HG03354 (cell line): ENCODE measurements at regions not wholly inside any gene's neighbourhood (a gene's known extent, or its start where the extent isn't known, plus 50 kb on each side); places are given as distances from the start of the nearest gene placed in this dataset.
"Not testable (repeated sequence)": the region's sequence is repeated elsewhere in the genome, so short reads cannot be mapped to it uniquely, and the experiment has no call there.

Experiments
- ATAC-seq: cut with Tn5 transposase; IDR thresholded peaks from one replicate; pipeline ENCODE4 v1.9.1; 2021; ENCODE audit warnings: mild to moderate bottlenecking; ENCODE audit not compliant: unreplicated experiment, poor library complexity, severe bottlenecking

DNA sequence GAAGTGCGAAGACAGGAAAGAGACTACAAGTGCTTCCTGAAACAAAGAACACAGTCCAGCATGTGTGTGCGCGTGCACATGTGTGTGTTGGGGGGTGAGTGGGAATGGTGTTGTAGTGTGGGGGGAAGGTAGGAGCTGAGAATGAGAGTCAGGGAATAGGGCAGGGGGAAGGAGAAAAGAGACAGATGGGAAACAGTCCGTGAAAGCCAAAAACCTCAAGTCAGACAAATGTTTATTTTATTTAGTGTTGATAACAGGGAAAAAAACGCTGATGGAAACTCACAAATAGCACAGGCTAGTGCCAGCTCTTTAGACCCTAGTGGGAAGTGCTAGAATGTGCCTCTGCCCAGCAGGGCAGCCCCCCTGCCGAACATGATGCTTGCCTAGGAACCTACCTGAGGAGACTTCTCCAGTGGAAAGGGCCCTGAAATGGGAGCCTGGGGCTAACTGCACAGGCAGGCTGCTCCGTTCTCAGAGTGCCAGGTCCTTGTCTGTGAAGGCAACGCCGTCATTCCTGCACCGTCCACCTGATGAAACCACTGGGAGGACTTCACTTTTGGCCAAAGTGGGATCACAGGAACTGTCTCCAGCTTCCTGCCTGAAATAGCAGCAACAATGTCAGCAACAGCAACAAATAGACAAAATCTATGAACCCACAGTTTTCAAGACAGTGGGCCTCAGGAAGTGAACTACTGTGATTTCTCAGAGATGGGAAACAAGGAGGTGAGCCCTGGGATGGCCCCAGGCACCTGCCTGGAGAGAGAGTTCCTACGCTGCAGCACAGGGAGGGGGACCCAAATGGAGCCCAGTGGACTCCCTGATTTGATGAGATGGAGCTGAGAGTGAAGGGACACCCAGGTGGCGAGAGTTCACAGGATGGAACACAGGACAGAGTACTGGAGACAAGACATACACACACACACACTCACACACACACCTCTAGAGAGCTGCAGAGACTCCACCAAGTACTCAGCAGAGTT, 379.7 kb downstream of the RPS24 start:
- ATAC-seq: no peak

DNA sequence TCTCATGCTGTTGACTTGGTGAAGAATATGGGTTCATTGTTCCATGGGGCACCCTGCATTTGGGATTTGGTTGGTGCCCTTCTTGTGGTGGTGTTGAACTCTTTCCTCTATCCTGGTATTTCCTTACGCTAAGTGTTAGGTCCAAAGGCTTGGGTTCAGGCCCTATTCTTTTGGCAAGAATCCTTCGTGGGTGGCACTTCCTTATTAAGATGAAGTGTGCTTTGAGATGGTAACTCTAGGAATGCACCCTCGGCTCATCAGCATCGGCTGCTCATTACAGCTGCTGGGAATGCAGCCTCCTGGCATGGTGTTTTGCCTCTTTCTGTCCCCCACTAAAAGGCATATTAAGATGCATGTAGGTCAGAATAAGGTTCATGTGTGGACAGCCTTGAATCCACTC, 380.7 kb downstream of the RPS24 start:
- no peak for ATAC-seq

DNA sequence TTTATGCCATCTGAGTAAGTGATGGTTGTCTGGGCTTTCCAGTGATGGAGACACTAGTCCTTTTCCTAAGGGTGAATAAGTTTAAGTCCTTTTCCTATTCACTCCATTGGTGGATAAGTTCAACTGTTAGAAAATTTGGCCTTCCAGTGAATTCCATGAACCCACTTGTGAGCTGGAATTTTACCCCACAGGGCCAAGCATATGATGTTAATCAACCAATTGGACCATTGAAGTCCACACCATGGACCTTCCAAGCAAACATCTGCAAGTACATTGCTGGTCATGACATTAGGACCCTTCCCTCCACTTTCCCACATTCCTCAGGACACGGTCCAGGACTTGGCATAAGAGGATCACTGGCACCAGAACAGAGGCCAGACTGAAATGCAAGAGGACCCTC, 381.4 kb downstream of the RPS24 start:
- ATAC-seq: no peak

DNA sequence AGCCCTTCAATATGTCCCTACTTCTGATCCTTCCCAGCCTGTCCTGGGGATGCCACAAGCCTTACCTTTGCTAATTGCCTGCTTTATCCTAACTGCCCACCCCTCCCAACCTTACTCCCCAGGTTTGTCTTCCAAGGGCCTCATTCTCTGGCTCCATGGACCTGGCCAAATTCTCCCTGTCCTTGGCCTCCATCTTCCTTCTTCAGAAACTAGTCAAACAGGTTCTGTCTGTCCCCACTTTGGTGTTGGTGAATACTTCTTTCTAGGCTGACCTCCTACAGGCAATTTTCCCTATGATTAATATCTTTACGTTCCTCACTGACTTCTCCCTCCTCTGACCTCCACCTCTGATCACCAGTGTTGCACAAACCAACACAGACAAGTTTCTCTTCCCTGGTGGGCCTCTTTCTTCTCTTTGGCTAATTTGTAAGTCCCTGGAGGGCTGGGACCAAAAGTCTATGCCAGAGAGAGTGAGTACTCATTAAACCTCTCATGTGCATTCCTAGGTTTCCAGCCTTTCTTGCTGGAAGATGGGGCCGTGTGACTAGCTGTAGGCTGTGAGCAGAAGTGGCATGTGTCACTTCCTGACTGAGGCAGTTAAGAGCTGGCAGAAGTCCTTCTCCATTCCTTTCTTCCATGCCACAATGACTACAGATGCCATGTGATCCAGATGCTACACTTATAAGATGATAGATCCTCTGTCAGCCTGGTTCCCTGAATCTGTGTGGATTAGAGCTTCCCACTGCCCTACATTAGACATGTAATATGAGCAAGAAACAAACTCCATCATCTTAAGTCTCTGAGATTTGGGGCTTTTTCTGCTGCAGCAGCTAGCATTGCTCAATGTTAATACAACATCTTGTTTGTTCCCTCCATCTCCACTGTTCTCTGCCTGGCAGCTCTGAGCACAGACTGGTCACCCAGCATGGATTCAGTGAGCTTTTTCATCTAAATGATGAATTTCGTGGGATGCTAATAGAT, 382.7 kb downstream of the RPS24 start:
- ATAC-seq: no peak

DNA sequence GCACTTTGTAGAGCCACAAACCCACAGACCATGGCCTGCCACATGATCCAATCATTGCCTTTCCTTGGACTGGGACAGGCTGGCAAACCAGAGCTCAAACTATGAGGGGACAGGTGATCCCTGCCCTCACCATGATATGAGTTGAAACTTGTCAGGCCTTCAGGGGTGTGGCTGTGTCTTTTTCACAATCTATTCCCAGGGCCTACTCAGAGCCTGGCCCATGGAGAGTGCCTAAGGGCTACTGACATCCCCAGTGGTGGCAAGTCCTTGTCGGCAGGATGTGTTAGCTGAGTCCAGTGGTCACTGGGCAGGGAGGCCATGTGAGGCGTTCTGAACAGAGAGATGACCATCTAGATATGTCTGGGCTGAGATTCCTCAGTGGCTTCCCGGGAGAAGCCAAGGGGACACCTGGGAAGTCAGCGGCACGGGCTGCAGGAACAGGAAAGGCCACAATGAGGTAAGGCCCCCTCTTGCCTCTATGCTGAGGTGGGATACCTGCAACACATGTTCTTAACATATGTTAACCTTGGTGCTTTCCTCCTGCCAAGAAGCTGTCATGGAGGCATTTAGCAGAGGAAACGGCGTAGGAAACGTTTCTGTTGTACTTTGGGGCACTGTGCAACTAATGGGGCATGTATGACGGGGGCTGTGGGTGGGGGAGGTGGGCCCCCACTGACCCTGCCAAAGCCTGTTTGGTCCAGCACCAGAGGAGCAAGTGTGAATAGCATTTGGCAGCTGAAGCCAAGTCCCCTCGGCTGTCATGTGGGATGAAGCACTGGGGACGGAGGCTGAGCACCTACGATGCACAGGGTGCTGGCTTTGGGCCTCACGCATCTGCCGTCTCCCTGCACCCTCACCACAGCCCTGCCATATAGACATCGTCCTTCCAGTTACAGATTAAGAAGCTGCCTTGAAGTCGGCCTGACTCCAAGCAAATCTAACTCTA, 384.0 kb downstream of the RPS24 start:
- no peak for ATAC-seq

DNA sequence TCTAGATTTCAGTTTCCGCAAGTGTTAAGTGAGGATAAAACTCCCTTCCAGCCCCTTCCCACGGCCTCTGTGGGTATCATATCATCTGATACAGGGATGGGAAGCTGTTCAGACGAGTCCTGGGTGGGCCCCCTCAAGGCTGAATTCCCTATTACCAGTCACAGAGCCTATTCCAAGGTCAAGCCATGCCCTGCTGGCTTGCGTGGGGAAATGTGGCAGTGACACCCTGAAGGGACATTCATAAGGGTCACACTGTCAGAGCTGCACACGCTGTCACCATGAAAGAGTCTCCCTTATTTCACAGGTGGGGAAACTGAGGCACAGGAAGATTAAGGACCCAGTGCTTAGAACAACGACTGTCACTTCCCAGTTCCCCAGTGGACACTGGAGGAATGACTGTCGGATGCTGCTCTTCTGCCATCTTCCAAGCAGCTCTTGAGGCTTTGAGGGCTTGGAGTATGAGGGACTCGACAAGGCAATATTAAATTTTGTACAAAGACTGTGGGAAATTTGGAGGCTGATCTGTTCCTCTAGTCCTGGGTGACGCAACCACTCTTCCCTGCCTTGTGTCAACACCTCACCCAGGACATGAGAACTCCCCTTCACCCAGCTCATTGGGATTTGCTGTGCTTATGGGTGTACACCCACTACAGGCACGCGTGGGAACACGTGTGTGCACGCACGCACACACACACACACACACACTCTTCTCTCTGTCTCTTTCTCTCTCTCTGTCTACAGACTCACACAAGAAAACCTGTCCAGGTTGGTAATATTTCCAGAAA, 386.0 kb downstream of the RPS24 start:
- ATAC-seq: no peak

DNA sequence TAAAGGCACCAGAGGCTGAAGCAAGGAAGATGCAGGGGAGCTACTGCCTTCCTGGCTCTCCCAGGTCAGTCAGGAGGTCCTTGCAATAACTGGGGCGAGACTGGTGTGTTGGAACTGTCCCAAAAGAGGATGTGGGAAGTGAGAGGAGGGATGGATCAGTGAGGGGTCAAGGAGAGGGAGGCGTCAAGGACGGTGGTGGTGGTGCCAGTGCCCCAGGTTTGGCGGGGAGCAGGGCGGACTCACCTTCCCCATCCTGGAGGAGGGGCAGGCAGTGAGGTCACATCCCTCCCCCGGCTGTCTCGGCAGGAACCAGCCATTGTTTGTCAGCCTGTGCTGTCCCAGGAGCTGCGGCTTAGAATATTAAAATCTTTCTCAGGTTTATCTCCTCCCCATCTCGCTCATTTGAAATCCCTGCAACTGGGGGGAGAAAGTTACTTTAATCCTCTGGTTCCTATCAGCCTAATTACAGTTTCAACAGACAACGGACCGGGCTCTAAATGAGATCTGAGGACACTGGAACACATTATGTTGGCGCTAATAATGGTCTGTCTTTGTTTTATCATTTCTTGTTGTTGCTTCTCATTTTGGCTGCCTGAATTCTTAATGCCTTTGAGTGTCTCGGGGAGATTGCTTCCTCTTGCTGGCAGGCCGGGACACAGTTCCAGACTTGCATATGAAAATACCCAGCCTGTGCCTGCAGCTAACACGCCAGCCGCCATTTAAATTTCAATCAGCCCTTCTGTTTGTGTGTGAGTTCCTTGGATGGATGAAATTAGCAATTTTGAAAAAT, 387.5 kb downstream of the RPS24 start:
- no peak for ATAC-seq

DNA sequence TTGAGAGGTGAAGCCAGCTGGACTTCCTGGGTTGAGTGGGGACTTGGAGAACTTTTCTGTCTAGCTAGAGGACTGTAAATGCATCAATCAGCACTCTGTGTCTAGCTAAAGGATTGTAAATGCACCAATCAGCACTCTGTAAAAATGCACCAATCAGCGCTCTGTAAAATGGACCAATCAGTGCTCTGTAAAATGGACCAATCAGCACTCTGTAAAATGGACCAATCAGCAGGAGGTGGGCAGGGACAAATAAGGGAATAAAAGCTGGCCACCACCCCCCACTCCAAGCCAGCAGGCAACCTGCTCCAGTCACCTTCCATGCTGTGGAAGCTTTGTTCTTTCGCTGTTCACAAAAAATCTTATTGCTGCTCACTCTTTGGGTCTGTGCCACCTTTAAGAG, 390.4 kb downstream of the RPS24 start:
- ATAC-seq: not testable (repeated sequence)

DNA sequence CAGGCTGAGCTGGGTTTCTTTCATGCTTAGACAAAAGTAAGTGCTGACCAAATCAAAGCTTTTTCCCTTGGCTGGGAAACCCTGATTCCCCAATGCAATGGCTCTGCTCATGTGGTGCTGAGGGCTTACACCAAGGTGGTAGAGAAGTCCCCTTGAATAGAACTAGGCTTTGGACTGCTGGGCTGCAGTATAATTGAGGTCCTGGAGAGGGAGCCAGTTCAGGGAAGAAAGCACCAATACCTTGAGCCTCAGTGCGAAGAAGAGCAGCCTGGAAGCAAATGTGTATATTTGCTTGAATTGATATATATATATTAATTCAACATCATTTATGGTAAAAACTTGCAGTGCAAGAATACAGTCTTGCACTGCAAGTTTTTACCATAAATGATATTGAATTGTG, 391.1 kb downstream of the RPS24 start:
- no peak for ATAC-seq

DNA sequence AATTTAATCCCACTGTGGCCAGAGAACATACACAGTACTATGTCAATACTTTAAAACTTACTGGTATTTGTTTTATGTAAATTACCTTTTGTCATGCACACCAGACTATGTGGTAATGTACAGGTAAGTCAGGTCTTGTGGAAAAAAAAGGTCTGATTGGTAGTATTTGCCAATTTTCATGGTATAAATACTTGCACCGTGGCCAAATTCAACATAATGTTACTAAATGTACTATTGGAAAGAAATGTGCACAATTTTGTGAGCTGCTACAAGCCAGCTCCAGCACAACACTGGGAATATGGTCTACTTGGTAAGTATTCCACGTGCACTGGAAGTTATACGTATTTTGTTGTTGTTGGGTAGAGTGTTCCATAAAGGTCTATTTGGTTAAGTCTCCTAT, 392.5 kb downstream of the RPS24 start:
- no peak for ATAC-seq

DNA sequence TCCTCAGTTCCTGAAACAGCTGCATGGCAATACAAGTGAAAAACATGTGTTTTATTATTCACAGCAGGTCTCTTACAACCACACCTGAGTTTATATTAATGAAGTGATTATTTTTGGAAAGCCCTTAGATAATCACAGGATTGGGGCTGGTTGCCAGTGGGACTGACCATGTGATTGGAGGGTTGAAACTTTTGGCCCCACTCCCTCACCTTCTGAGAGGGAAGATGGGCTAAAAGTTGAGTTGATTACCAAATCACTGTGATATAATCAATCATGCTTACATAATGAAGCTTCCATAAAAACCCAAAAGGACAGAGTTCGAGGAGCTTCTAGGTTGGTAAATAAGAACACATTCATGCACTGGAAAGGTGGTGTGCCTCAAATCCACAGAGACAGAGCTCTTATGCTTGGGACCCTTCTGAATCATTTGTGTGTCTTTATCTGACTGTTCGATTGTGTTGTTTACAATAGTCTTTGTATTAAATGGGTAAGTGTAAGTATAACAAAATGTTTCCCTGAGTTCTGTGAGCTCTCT, 393.9 kb downstream of the RPS24 start:
- ATAC-seq: no peak

DNA sequence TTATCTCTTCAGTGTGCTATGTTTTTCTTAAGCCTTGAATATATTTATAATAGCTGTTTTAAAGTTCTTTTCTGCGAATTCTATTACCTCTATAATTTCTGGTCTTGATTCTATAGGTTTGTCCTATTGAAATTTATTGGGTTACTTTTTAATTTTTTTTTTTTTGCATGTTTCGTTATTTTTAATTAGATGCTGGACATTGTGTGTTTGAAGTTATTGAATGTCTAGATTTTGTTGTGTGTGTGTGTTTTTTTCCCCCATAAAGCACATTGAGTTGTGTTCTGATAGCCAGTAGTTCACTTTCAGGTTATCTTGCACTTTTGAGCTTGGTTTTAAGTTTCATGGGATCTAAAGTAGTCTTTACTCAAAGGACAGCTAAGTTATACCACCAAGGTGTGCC, 394.9 kb downstream of the RPS24 start:
- no peak for ATAC-seq

DNA sequence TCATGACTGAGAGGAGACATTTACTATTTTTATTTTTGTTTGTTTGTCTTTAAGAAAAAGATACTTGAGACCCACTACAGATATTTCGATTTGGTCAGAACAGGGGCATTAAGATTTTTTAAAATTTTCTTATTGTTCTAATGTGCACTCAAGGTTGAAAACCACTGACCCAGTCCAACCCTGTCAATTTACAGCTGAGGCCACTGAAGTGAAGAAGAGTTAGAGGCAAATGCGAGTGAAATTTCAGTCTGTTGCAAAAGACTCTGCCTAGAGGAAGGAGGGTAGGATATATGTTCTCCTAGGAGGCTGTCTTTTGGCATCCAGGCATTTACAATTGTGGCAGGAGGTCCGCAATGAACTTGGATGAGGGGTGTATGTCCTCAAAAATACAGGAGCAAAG, 396.3 kb downstream of the RPS24 start:
- no peak for ATAC-seq

DNA sequence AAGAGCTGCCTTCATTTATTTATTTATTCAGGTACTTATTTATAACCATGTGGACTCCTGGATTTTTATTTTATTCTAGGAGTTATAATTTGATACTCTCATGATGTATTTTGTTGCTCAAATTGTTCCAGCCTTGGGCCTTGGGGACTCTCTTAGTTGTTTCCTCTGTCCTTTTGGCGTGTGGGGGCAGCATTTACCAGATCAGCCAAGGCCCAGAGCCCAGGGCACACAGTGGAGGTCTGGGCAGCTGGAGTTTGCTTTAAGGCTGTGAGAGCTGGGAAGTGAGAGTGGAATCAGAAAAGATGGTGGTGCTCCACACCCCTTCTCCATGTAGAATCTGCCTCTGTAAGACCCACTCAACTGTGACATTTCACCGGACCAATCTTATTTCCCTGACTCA, 398.9 kb downstream of the RPS24 start:
- ATAC-seq: no peak

DNA sequence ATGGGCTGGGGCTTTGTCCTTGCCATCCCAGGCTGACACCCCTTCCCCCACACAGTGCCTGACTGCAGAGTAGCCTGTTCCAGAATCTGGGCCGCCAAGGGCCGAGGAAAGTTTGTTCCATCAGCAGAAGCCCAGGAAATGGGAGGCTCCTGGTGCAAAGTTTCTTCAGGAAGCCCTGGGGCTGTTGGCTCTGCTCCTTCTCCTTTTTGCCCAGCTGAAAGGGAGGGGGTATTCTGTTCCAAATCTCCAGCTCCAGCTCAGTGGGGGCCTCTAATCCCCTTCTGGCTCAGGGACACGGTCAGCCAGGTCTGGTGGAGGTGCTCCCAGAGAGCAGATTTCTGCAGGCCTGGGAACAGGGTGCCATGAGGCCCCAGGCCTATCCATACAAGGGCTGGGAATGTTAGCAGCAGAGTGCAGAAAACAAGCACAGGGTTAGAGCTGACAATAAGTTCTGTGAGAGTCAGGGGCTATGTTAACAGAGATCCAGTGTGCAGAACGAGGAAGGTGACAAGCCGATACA, 399.5 kb downstream of the RPS24 start:
- no peak for ATAC-seq

DNA sequence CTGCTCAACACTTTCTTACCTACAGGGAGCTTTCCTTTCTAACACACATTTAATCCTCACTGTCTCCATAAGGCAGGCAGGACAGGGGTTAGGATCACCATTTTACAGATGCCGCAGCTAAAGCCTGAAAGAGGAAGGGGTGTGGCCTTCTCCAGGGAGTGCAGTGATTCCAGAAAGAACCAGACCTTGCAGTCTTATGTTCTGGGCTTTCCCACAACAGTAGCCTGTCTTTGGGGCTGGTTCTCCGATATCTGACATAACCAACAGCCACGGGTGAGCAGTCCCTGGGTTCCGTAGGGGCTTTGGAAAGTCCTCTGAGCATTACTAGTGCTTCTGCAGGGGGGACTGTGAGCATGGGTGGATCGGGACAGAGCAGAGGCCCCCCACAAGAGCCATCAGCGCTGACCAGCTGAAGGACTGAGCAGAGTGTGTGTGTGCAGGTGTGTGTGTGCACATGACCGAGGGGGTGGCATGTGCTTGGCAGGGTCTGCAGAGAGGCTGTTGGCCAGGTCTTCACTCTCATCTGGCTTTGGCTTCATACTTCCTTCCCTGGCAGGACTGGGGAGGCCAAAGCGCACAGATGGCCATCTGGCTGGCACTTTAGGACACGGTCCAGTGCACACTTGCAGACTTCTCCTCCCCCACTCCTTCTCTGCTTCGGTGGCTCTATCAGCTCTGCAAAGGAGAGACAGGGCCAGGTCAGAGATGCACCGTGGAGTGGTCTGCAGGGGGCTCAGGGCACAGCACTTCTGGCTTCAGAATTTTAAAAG, 400.3 kb downstream of the RPS24 start:
- no peak for ATAC-seq

DNA sequence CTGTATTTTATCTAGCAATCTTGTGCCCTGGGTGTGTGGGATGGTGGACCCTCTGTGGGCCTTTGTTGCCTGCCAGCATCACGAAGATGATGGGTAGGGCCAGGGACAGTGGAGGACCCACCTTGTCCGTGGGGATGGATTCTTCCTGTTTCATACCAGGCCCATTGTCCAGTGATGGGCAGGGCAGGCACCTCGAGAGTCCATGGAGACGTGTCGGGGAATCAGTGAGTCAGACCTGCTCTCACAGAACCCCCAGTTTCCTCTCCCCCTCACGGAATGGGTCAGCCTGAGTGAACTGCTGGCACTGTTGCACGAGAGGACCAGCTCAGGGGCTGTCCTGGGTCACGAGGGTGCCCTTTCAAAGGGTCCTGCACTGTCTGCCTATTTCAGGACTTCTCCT, 401.2 kb downstream of the RPS24 start:
- no peak for ATAC-seq
